Ovary (tissue), 3 donors: ENCODE measurements at regions not wholly inside any gene's neighbourhood (a gene's known extent, or its start where the extent isn't known, plus 50 kb on each side); places are given as distances from the start of the nearest gene placed in this dataset.

Experiments
- EP300 ChIP-seq: sonication (generic); formaldehyde crosslinking; IDR thresholded peaks from one replicate; pipeline ENCODE4 v1.6.1; 2017; ENCODE audit warnings: antibody characterized with exemption
- TF ChIP-seq, protein P1 (sequence below), 3 donors: fragments of 450-650 bp in 2 of 3; fragments of 200-600 bp in 1 of 3; IDR thresholded peaks; one replicate each; pipeline versions ENCODE4 v1.5.1 to v1.8.0; 2016 to 2022; ENCODE audit warnings: antibody characterized with exemption in 3 of 3, mild to moderate bottlenecking in 1 of 3
- donor health status: DM: no; HTN: no; CAD: no.

DNA sequence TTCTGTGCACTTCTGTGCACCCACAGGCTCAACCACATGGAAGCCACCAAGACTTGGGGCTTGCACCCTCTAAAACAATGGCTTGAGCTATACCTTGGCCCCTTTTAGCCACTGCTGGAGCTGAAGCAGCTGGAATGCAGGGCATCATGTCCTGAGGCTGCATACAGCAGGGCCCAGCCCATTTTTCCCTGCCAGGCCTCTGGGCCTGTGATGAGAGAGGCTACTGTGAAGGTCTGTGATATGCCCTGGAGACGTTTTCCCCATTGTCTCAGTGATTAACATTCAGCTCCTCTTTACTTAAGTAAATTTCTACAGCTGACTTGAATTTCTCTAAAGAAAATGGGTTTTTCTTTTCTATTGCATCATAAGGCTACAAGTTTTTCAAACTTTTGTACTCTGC, 134.0 kb upstream of the EGFLAM start:
- TF ChIP-seq EP300 = no peak
- TF ChIP-seq, protein P1, sequence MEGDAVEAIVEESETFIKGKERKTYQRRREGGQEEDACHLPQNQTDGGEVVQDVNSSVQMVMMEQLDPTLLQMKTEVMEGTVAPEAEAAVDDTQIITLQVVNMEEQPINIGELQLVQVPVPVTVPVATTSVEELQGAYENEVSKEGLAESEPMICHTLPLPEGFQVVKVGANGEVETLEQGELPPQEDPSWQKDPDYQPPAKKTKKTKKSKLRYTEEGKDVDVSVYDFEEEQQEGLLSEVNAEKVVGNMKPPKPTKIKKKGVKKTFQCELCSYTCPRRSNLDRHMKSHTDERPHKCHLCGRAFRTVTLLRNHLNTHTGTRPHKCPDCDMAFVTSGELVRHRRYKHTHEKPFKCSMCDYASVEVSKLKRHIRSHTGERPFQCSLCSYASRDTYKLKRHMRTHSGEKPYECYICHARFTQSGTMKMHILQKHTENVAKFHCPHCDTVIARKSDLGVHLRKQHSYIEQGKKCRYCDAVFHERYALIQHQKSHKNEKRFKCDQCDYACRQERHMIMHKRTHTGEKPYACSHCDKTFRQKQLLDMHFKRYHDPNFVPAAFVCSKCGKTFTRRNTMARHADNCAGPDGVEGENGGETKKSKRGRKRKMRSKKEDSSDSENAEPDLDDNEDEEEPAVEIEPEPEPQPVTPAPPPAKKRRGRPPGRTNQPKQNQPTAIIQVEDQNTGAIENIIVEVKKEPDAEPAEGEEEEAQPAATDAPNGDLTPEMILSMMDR (IDR thresholded peaks at IDR 0.05) = no peak
